AG04450 (cell line): ENCODE measurements at regions not wholly inside any gene's neighbourhood (a gene's known extent, or its start where the extent isn't known, plus 50 kb on each side); places are given as distances from the start of the nearest gene placed in this dataset.

Experiments
- CTCF ChIA-PET: fragments of 300-600, 350-600 bp; formaldehyde crosslinking; extraction: SDS; loops from one replicate; lab custom pipeline; 2022; ENCODE audit warnings: antibody characterized with exemption, inconsistent platforms; lab: Charles Lee
- POLR2A ChIA-PET: fragments of 350-600 bp; formaldehyde crosslinking; extraction: SDS; loops from one replicate; lab custom pipeline; 2021; ENCODE audit warnings: antibody characterized with exemption, inconsistent platforms; lab: Yijun Ruan, JAX
- DNase-seq: peaks from one replicate; pipeline ENCODE4 v3.0.0-alpha.2; 2011; ENCODE audit warnings: low read depth, low spot score
- H3K27ac ChIP-seq: one replicate; pipeline ENCODE4 v1.5.1; 2012; ENCODE audit warnings: low read depth, low read length, control low read depth
- H3K27me3 ChIP-seq: one replicate; pipeline ENCODE4 v1.6.0; 2012; ENCODE audit warnings: low read length; ENCODE audit not compliant: control insufficient read depth, insufficient read depth
- H3K4me3 ChIP-seq: 2 replicates; pipeline ENCODE4 v1.5.1; 2011; ENCODE audit warnings: mild to moderate bottlenecking, low read depth, low read length, control low read depth
- H3K9me3 ChIP-seq: 2 replicates; pipeline ENCODE4 v1.5.1; 2012; ENCODE audit warnings: low read length; ENCODE audit not compliant: control insufficient read depth, insufficient read depth
- TF ChIP-seq, protein P1 (sequence below): IDR thresholded peaks from 2 replicates; pipeline ENCODE4 v1.5.1; 2011; ENCODE audit warnings: low read depth, low read length, control low read depth, inconsistent platforms

DNA sequence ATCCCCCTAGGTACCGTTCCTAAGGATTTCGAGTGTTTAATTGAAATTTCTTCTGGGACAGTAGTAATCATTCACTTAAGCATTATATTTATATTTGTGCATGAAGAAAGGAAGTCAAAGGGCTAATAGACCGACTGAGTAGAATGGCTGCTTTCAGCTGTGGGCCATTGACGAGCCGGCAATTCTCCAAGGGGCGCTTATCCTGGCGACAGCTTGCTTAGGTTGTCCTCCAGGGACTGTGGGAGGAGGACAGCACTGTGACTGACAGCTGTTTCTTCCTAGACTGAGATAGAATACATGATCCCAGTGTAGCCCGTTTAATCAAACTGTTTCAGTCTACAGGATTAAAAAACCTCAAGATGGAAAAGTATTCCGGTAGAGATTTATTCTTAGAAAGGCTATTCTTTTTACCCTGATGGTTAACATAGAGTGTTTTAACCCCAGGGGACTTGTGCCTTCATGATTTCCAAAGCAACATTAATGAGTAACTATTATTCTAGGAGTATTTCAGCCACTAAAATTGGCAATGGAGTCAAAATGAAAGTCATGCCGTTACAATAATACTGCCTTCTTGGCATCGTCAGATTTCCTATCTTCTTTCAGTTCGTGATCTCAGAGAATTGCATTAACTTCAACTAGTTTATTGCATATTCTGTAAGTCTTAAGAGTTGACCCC is 943.1 kb upstream of the WWC1 start:
- Histone ChIP-seq H3K4me3 (no peak overlapping the region), H3K9me3 (no peaks in the 10 kb centered on the region), H3K27ac (no peak overlapping the region), H3K27me3 (no peaks in the 10 kb centered on the region)
- TF ChIP-seq, protein P1, sequence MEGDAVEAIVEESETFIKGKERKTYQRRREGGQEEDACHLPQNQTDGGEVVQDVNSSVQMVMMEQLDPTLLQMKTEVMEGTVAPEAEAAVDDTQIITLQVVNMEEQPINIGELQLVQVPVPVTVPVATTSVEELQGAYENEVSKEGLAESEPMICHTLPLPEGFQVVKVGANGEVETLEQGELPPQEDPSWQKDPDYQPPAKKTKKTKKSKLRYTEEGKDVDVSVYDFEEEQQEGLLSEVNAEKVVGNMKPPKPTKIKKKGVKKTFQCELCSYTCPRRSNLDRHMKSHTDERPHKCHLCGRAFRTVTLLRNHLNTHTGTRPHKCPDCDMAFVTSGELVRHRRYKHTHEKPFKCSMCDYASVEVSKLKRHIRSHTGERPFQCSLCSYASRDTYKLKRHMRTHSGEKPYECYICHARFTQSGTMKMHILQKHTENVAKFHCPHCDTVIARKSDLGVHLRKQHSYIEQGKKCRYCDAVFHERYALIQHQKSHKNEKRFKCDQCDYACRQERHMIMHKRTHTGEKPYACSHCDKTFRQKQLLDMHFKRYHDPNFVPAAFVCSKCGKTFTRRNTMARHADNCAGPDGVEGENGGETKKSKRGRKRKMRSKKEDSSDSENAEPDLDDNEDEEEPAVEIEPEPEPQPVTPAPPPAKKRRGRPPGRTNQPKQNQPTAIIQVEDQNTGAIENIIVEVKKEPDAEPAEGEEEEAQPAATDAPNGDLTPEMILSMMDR = no peak
- POLR2A ChIA-PET = no interaction called here
- CTCF ChIA-PET = no interaction called here
- no peak for DNase-seq

DNA sequence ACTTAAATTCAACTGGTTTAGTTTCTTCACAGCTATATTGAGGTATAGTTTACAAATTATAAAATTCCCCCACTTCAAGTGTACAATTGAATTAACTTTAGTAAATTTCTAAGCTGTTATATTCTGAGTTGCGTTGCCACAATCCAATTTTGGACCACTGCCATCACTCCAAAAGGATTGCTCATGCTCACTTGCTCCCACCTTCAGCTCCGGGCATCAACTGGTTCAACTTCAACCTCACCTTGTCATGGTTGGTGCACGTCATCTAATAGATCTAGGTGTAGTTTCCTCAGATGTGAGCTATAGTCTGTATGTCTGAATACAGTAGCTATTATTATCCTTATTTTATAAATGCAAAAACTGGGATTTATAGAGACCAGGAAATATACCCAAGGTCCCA is 942.5 kb upstream of the WWC1 start:
- Histone ChIP-seq H3K4me3 (no peak overlapping the region), H3K9me3 (no peaks in the 10 kb centered on the region), H3K27me3 (no peaks in the 10 kb centered on the region), H3K27ac (no peak overlapping the region)
- POLR2A ChIA-PET = no interaction called here
- CTCF ChIA-PET = no interaction called here
- no peak for DNase-seq
- TF ChIP-seq, protein P1 = no peak

DNA sequence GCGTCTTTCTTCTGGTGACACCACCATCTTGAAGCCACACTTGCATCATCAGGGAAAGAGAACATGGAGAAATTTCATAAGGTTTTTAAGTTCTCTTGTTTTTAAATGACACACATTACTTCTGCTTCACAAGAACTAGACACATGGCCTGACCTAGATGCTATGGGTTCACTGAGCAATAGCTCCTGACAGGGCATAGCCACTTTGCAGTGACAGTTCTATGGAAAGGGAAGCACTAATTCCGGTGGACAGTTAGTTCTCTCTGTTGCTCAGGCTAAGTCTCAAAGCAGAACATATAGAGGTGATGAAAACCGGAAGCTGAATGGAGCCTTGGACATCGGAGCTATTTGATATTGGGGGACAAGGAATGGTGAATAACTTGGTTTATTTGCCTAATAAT is 940.1 kb upstream of the WWC1 start:
- H3K9me3 ChIP-seq = no peaks in the 10 kb centered on the region
- ChIA-PET CTCF (no interaction called here), POLR2A (no interaction called here)
- H3K27me3 ChIP-seq = no peaks in the 10 kb centered on the region
- TF ChIP-seq, protein P1 = no peak
- H3K27ac ChIP-seq = no peak overlapping the region
- DNase-seq = no peak
- H3K4me3 ChIP-seq = no peak overlapping the region

DNA sequence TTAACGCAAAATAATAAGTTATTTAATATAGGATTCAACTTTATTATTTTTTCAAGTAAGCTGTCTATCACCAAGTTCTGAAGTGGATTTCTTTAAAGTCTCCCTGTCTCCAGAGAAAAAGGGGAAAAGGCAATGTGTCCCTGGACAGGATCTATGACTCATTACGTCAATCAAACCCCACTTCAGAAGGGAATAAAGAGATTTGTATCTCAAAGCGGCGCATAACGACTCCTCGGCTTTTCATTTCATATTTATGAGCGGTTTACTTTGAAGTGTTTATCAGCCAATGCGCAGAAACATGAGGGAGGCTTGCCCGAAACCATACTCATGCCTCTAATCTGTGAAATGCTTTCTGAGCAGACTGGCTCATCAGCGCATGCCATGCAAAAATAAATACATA is 938.6 kb upstream of the WWC1 start:
- Histone ChIP-seq H3K27me3 (no peaks in the 10 kb centered on the region), H3K27ac (no peak overlapping the region), H3K9me3 (no peaks in the 10 kb centered on the region), H3K4me3 (no peak overlapping the region)
- CTCF ChIA-PET = no interaction called here
- TF ChIP-seq, protein P1 = no peak
- POLR2A ChIA-PET = no interaction called here
- DNase-seq = no peak

DNA sequence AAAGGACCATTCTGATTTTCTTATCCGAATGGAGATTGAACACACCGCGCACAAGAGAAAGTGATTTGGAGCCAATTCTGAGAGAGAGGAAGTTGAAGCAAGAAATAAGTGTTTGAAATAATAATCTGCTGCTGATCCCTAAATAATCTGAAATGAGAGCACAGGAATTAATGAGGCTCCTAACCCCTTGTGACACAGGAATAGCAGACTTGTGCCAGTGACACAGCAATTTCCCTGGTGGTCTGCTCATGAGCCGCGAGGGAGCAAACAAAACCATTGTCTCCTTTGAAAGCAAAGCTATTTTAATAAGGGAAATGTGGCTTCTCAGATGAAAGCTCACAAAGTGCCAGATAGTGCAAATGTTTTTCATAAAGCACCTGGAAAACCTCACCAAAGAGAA is 936.1 kb upstream of the WWC1 start:
- no peaks in the 10 kb centered on the region for H3K9me3 ChIP-seq
- H3K27ac ChIP-seq = no peak overlapping the region
- ChIA-PET CTCF (no interaction called here), POLR2A (no interaction called here)
- no peak for DNase-seq
- no peak overlapping the region for H3K4me3 ChIP-seq
- no peaks in the 10 kb centered on the region for H3K27me3 ChIP-seq
- TF ChIP-seq, protein P1 = no peak
